K562 (cell line): ENCODE measurements at regions not wholly inside any gene's neighbourhood (a gene's known extent, or its start where the extent isn't known, plus 50 kb on each side); places are given as distances from the start of the nearest gene placed in this dataset.

Experiments used
- ATAC-seq: fragments of 200-7000 bp; cut with Tn5 transposase; 3 replicates; pipeline ENCODE4 v1.9.1; 2020; ENCODE audit warnings: moderate library complexity
- BruUV-seq: library from RNA; stranded (reverse); fragments of 400-500 nt; replicated peaks from 2 replicates; lab custom pipeline; 2021; lab: Mats Ljungman, UMichigan
- CTCF ChIA-PET: fragments of 300-600 bp; formaldehyde crosslinking; extraction: SDS; loops from one replicate; lab custom pipeline; 2021; ENCODE audit warnings: low intra/inter-chr PET ratio; lab: Yijun Ruan, JAX
- POLR2A ChIA-PET: fragments of 300-600, 350-650 bp; sonication (Branson Sonifier 250); formaldehyde crosslinking; extraction: SDS; loops from one replicate; lab custom pipeline; 2021; ENCODE audit warnings: antibody characterized with exemption, inconsistent platforms; lab: Yijun Ruan, JAX
- DNase-seq, 4 experiments: peaks; one replicate each; pipeline versions ENCODE4 v3.0.0 to v3.0.0-alpha.2; 2011 to 2018; ENCODE audit warnings: low spot score in 3 of 4, mixed read lengths in 3 of 4; ENCODE audit errors: extremely low read depth in 1 of 4
- FAIRE-seq: peaks from 2 replicates; lab custom pipeline; 2011; peaks lifted over from hg19 to GRCh38; lab: Jason Lieb, UNC
- H2AFZ ChIP-seq: 2 replicates; pipeline ENCODE4 v1.6.0; 2011; ENCODE audit warnings: low read depth, low read length, control low read depth, inconsistent platforms
- H3K27ac ChIP-seq: fragments of 200-600 bp; 3 replicates; pipeline ENCODE4 v1.8.0; 2011; ENCODE audit warnings: low read depth, mild to moderate bottlenecking, control low read depth, inconsistent platforms, low read length, moderate library complexity, mixed read lengths; ENCODE audit errors: extremely low read depth
- H3K27me3 ChIP-seq, 2 experiments: fragments of 300-600 bp in 1 of 2; 2 replicates in 1 of 2; 3 replicates in 1 of 2; pipeline versions ENCODE4 v1.6.0 to v1.8.0; 2011; ENCODE audit warnings: inconsistent platforms in 2 of 2, low read length in 2 of 2, mild to moderate bottlenecking in 1 of 2, mixed read lengths in 1 of 2, moderate library complexity in 1 of 2; ENCODE audit not compliant: control insufficient read depth in 2 of 2, insufficient read depth in 2 of 2
- H3K36me3 ChIP-seq: fragments of 300-600 bp; 3 replicates; pipeline ENCODE4 v1.8.0; 2011; ENCODE audit warnings: mild to moderate bottlenecking, low read length, inconsistent platforms; ENCODE audit not compliant: control insufficient read depth, insufficient read depth
- H3K4me1 ChIP-seq, 2 experiments: fragments of 200-600 bp in 1 of 2; replicated peaks in 1 of 2; 2 replicates in 1 of 2; 3 replicates in 1 of 2; pipeline versions ENCODE4 v1.5.1 to v1.8.0; 2011; ENCODE audit warnings: inconsistent platforms in 2 of 2, low read length in 2 of 2, mild to moderate bottlenecking in 1 of 2, mixed read lengths in 1 of 2, moderate library complexity in 1 of 2; ENCODE audit not compliant: control insufficient read depth in 2 of 2, insufficient read depth in 2 of 2
- H3K4me2 ChIP-seq: 2 replicates; pipeline ENCODE4 v1.6.1; 2011; ENCODE audit warnings: low read length, control low read depth, inconsistent platforms, mixed read lengths; ENCODE audit not compliant: insufficient read depth
- H3K4me3 ChIP-seq: fragments of 200-600 bp; sonication (generic), shearing (Covaris generic); 2 replicates; pipeline ENCODE4 v1.5.1; 2016; ENCODE audit warnings: control low read depth, inconsistent platforms
- H3K79me2 ChIP-seq: fragments of 200-600 bp; 3 replicates; pipeline ENCODE4 v1.8.0; 2011; ENCODE audit warnings: low read length, inconsistent platforms; ENCODE audit not compliant: control insufficient read depth, insufficient read depth
- H3K9ac ChIP-seq, 2 experiments: 2 replicates each; pipeline versions ENCODE4 v1.6.0 to v1.6.1; 2011; ENCODE audit warnings: low read depth in 2 of 2, low read length in 2 of 2, control low read depth in 1 of 2, inconsistent platforms in 1 of 2, mild to moderate bottlenecking in 1 of 2, mixed read lengths in 1 of 2; ENCODE audit not compliant: insufficient read depth in 1 of 2
- H3K9me1 ChIP-seq: one replicate; pipeline ENCODE4 v1.6.0; 2011; ENCODE audit warnings: inconsistent platforms, mild to moderate bottlenecking, low read length, moderate library complexity; ENCODE audit not compliant: control insufficient read depth, insufficient read depth
- H3K9me3 ChIP-seq: replicated peaks from 2 replicates; pipeline ENCODE4 v1.5.1; 2011; ENCODE audit warnings: low read depth, low read length, inconsistent platforms; ENCODE audit not compliant: control insufficient read depth, insufficient read depth
- H4K20me1 ChIP-seq: replicated peaks from 2 replicates; pipeline ENCODE4 v1.6.1; 2011; ENCODE audit warnings: low read length, inconsistent platforms, mixed read lengths; ENCODE audit not compliant: control insufficient read depth, insufficient read depth
- ARID1B ChIP-seq: fragments of 450-650 bp; IDR thresholded peaks from 2 replicates; pipeline ENCODE4 v1.6.1; 2016; ENCODE audit warnings: antibody characterized with exemption, mild to moderate bottlenecking, inconsistent platforms
- LARP7 ChIP-seq: fragments of 450-650 bp; IDR thresholded peaks from 2 replicates; pipeline ENCODE4 v1.6.1; 2016
- MBD2 ChIP-seq: sonication (generic); IDR thresholded peaks from 2 replicates; pipeline ENCODE4 v1.6.1; 2016; ENCODE audit warnings: low read depth, borderline replicate concordance
- MEF2A ChIP-seq: IDR thresholded peaks from 2 replicates; pipeline ENCODE4 v1.6.1; 2011; ENCODE audit warnings: low read depth, mild to moderate bottlenecking, low read length, moderate library complexity; ENCODE audit not compliant: control insufficient read depth
- MTA2 ChIP-seq: fragments of 450-650 bp; IDR thresholded peaks from 2 replicates; pipeline ENCODE4 v1.6.1; 2016; ENCODE audit warnings: low read depth
- SETDB1 ChIP-seq: IDR thresholded peaks from one replicate; pipeline ENCODE4 v1.6.1; 2012; ENCODE audit warnings: low read length, control low read depth, inconsistent platforms
- TCF7L2 ChIP-seq: fragments of 150-350 bp; IDR thresholded peaks from 2 replicates; pipeline ENCODE4 v1.6.1; 2016; ENCODE audit warnings: low read depth, mild to moderate bottlenecking, low read length, moderate library complexity
- ZFP91 ChIP-seq: sonication (generic); formaldehyde crosslinking; IDR thresholded peaks from 2 replicates; pipeline ENCODE4 v1.8.0; 2022; ENCODE audit warnings: mild to moderate bottlenecking, missing genetic modification reagents
- ZNF217 ChIP-seq: sonication (generic); formaldehyde crosslinking; IDR thresholded peaks from 2 replicates; pipeline ENCODE4 v1.8.0; 2022; ENCODE audit warnings: mild to moderate bottlenecking, missing genetic modification reagents
- ZNF511 ChIP-seq: sonication (generic); formaldehyde crosslinking; IDR thresholded peaks from 2 replicates; pipeline ENCODE4 v1.8.0; 2022; ENCODE audit warnings: mild to moderate bottlenecking, missing genetic modification reagents
- ZNF695 ChIP-seq: fragments of 450-650 bp; formaldehyde crosslinking; IDR thresholded peaks from 2 replicates; pipeline ENCODE4 v1.4.0; 2020; ENCODE audit warnings: mild to moderate bottlenecking, moderate library complexity
- ZNF717 ChIP-seq: fragments of 250-450 bp; sonication (Bioruptor Pico); IDR thresholded peaks from 2 replicates; pipeline ENCODE4 v1.5.0; 2021
- WGBS: fragments of 100-300 bp; shearing (Covaris generic); methylation state at CpG from one replicate; pipeline ENCODE4 v1.1.6; 2016; ENCODE audit warnings: low coverage, mixed read lengths; ENCODE audit not compliant: insufficient coverage; ENCODE audit errors: missing lambda C conversion rate; 5-methylcytosine and 5-hydroxymethylcytosine counted together
- in situ Hi-C: fragments of 300-500 bp; cut with MboI; formaldehyde crosslinking; loops from 4 replicates; pipeline ENCODE4 v1.15.0; 2018; ENCODE audit warnings: inconsistent platforms, mixed read lengths
- intact Hi-C: fragments of 100-400 bp; cut with micrococcal nuclease; formaldehyde crosslinking; loops from 2 replicates; pipeline ENCODE4 v1.14.2; 2022
- TF ChIP-seq, protein P1 (sequence below): fragments of 450-650 bp; formaldehyde crosslinking; IDR thresholded peaks from 2 replicates; pipeline ENCODE4 v1.4.0; 2020; ENCODE audit warnings: mild to moderate bottlenecking, moderate library complexity

GRCh38 chr5:57895766-57896165 is 413.2 kb upstream of the ACTBL2 start:
- no TSS peak for BruUV-seq
- H3K27me3 ChIP-seq = no peaks in the 10 kb centered on the region
- TF ChIP-seq MBD2 (no peak), ZNF695 (CRISPR knock-in tag) (no peak), LARP7 (no peak), ZNF511 (CRISPR knock-in tag) (no peak), SETDB1 (no peak), MEF2A (no peak), ZNF717 (CRISPR knock-in tag) (no peak), MTA2 (no peak), ARID1B (no peak), ZNF217 (CRISPR knock-in tag) (no peak), ZFP91 (CRISPR knock-in tag) (no peak), TCF7L2 (no peak)
- TF ChIP-seq, protein P1, sequence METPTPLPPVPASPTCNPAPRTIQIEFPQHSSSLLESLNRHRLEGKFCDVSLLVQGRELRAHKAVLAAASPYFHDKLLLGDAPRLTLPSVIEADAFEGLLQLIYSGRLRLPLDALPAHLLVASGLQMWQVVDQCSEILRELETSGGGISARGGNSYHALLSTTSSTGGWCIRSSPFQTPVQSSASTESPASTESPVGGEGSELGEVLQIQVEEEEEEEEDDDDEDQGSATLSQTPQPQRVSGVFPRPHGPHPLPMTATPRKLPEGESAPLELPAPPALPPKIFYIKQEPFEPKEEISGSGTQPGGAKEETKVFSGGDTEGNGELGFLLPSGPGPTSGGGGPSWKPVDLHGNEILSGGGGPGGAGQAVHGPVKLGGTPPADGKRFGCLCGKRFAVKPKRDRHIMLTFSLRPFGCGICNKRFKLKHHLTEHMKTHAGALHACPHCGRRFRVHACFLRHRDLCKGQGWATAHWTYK (CRISPR knock-in tag) = no peak
- POLR2A ChIA-PET = no interaction called here
- H3K4me2 ChIP-seq = no peak overlapping the region
- H4K20me1 ChIP-seq = no peaks in the 10 kb centered on the region
- intact Hi-C loops (loop anchor here (10.0 kb wide), 1 partner anchor 169 kb away; no protein-coding TSS in a partner anchor), in situ Hi-C loops (no loop called here)
- CTCF ChIA-PET = no interaction called here
- 20% methylated on average over 1 of the region's 1 CpG for WGBS
- H3K36me3 ChIP-seq = no peaks in the 10 kb centered on the region
- H3K4me1 ChIP-seq = no peaks in the 10 kb centered on the region
- H3K79me2 ChIP-seq = no peaks in the 10 kb centered on the region
- ATAC-seq = no peak
- H3K9ac ChIP-seq = no peak overlapping the region
- H3K9me1 ChIP-seq = no peaks in the 10 kb centered on the region
- H2AFZ ChIP-seq = no peak overlapping the region
- no peak overlapping the region for H3K27ac ChIP-seq
- 0 out of 2 replicates have a peak, but pooled peaks cover 2% of the 10 kb centered on the region for H3K9me3 ChIP-seq
- FAIRE-seq = no peak
- no peak overlapping the region for H3K4me3 ChIP-seq
- no peak for DNase-seq
